GM06990 (cell line): ENCODE measurements at regions not wholly inside any gene's neighbourhood (a gene's known extent, or its start where the extent isn't known, plus 50 kb on each side); places are given as distances from the start of the nearest gene placed in this dataset.

Experiments
- DNase-seq: peaks from one replicate; pipeline ENCODE4 v3.0.0-alpha.2; 2011; ENCODE audit not compliant: insufficient read length; ENCODE audit errors: extremely low read depth
- H3K27me3 ChIP-seq: replicated peaks from 2 replicates; pipeline ENCODE4 v1.6.0; 2011; ENCODE audit warnings: low read length; ENCODE audit not compliant: control insufficient read depth, insufficient read depth
- H3K36me3 ChIP-seq: 2 replicates; pipeline ENCODE4 v1.5.1; 2011; ENCODE audit warnings: low read length; ENCODE audit not compliant: control insufficient read depth, insufficient read depth
- H3K4me3 ChIP-seq: replicated peaks from 2 replicates; pipeline ENCODE4 v1.5.1; 2011; ENCODE audit warnings: low read depth, mild to moderate bottlenecking, control low read depth, low read length
- CTCF ChIP-seq: IDR thresholded peaks from 2 replicates; pipeline ENCODE4 v1.5.1; 2011; ENCODE audit warnings: low read length, control low read depth, mild to moderate bottlenecking, inconsistent platforms; ENCODE audit not compliant: insufficient read depth, poor library complexity, severe bottlenecking

DNA sequence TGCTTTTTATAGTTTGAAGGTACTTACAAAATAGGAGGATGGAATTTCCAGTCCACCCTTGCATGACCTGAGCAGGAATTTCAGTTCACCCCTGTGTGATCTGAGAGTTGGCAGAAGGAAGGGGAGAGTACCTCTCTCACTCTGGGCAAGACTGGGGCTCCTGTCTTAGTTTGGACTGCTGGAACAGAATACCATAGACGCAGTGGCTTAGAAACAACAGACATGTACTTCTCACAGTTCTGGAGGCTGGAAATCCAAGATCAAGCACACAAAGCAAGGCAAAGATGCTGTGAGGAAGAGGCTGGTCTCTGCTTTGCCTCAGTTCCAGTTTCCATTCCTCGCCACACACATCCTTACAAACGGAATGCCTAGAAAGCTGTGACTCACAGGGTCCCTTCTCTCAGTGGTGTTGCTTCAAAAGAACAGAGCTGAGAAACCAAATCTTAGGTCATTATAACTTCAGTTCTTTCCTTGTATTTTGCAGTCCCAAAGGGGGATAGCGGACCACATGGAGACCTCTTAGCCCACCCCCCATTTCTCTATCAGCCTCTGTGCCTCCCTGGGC lies 108.8 kb upstream of the HAAO start:
- DNase-seq = no peak
- no peak overlapping the region for H3K4me3 ChIP-seq
- no peaks in the 10 kb centered on the region for H3K27me3 ChIP-seq
- TF ChIP-seq CTCF = no peak
- no peaks in the 10 kb centered on the region for H3K36me3 ChIP-seq

DNA sequence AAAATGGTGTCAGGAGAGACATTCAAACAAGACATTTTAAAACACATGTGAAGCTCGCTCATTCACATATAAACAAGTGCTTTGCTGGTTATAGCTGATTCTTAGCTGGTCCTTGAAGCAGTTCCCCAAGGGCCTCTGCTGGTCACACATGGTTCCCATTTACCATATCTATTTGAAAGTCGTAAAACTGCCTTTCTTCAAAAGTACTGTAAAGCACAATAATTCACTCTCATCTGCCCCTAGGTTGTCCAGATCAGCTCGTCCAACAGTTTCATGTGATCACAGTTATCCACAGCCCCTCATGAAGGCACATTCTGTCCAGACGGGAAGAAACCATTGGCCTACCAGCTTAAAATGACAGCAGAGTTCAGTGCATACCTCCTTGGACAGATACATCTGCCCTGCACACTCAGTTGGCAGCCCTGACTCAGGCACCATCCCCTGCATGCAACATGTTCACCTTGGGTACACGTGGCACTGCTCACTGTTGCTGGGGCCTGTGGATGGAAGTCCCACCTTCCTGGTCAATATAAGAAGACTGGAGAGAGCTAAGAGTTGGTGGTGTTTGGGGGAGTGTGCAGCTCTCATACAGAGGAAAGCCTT lies 108.0 kb upstream of the HAAO start:
- no peak for TF ChIP-seq CTCF
- no peak for DNase-seq
- Histone ChIP-seq H3K4me3 (no peak overlapping the region), H3K27me3 (no peaks in the 10 kb centered on the region), H3K36me3 (no peaks in the 10 kb centered on the region)

GRCh38 chr2:42897358-42897757 lies 105.0 kb upstream of the HAAO start:
- TF ChIP-seq CTCF = no peak
- no peak for DNase-seq
- no peaks in the 10 kb centered on the region for H3K27me3 ChIP-seq
- H3K4me3 ChIP-seq = no peak overlapping the region
- H3K36me3 ChIP-seq = no peaks in the 10 kb centered on the region

DNA sequence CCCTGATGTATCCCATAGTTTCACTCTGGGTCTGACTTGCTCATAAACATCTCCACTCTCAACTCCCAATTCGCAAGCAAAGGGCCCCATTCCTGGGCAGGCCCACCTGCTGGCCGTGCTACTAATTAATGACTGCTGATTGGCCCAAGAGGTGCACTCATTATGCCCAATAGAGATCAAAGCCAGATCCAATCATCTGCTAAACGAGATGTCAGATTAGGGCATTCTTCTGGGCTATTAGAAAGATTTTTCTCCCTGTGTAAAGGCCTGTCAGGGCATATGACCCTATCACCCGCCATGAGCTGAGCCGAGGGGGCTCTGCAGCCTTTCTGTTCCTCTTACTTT lies 103.4 kb upstream of the HAAO start:
- no peak for TF ChIP-seq CTCF
- Histone ChIP-seq H3K36me3 (no peaks in the 10 kb centered on the region), H3K4me3 (no peak overlapping the region), H3K27me3 (no peaks in the 10 kb centered on the region)
- no peak for DNase-seq

DNA sequence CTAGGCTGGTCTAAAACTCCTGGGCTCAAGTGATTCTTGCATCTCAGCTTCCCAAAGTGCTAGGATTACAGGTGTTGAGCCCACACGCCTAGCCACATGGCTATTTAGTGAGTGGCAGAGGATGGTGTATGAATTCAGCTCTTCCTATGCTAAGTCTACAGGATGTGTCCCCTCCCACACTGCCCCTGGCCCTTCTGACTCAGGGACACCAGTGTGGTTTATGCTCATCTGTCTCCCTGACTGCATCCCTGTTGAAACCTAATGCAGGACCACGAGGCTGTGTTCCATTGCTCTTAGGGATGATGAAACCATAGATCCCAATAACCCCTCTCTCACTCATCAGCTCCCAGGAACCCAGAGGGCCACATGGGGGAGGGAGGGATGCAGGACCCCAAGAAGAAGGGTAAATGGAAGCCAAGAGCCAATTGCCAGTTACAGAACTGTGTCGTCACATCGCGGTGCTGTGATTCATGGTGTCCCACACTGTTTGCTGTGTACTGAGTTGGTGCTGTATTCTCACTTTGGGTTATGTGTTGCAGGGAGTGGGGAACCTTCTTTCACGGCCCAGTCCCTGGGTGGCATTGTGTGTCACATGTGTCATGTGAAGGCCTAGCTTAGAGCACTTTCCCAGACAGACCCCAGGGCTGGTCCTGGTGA lies 102.9 kb upstream of the HAAO start:
- no peak for DNase-seq
- no peak for TF ChIP-seq CTCF
- Histone ChIP-seq H3K36me3 (no peaks in the 10 kb centered on the region), H3K27me3 (no peaks in the 10 kb centered on the region), H3K4me3 (no peak overlapping the region)
